ENCODE measurements at regions not wholly inside any gene's neighbourhood (a gene's known extent, or its start where the extent isn't known, plus 50 kb on each side); places are given as distances from the start of the nearest gene placed in this dataset.

GRCh38 chr2:156182132-156182531 is 150.4 kb downstream of the NR4A2 start:
- TF ChIP-seq FOXP2 (optimal IDR thresholded peaks at IDR 0.05; ENCODE audit: control extremely low read depth, extremely low read length, insufficient read depth) (no peak), POLR2AphosphoS5 (IDR thresholded peaks at IDR 0.05; ENCODE audit: borderline replicate concordance, low read depth, low read length) (no peak), EZH2 (IDR thresholded peaks at IDR 0.05) (no peak)
